Karpas-422 (cell line): ENCODE measurements at regions not wholly inside any gene's neighbourhood (a gene's known extent, or its start where the extent isn't known, plus 50 kb on each side); places are given as distances from the start of the nearest gene placed in this dataset.

Source experiments
- DNase-seq: peaks from one replicate; pipeline ENCODE4 v3.0.0-alpha.2; 2015
- H2AFZ ChIP-seq: fragments of 200-600 bp; sonication (generic); 2 replicates; pipeline ENCODE4 v1.6.1; 2014; ENCODE audit warnings: antibody characterized with exemption, low read length, mixed read lengths
- H3K27ac ChIP-seq: fragments of 200-600 bp; sonication (generic); 2 replicates; pipeline ENCODE4 v1.5.1; 2014; ENCODE audit warnings: mild to moderate bottlenecking, low read length, moderate library complexity
- H3K27me3 ChIP-seq: fragments of 200-600 bp; sonication (generic); 2 replicates; pipeline ENCODE4 v1.6.1; 2014; ENCODE audit warnings: low read length, mixed read lengths
- H3K36me3 ChIP-seq: fragments of 200-600 bp; sonication (generic); 2 replicates; pipeline ENCODE4 v1.6.1; 2014; ENCODE audit warnings: low read length, mixed read lengths; ENCODE audit not compliant: insufficient read depth
- H3K4me1 ChIP-seq: fragments of 200-600 bp; sonication (generic); 2 replicates; pipeline ENCODE4 v1.6.1; 2014; ENCODE audit warnings: mild to moderate bottlenecking, low read length, mixed read lengths
- H3K4me2 ChIP-seq: fragments of 200-600 bp; sonication (generic); 2 replicates; pipeline ENCODE4 v1.6.1; 2014; ENCODE audit warnings: low read length, low read depth, mild to moderate bottlenecking; ENCODE audit not compliant: poor library complexity, severe bottlenecking
- H3K4me3 ChIP-seq: fragments of 200-600 bp; sonication (generic); 2 replicates; pipeline ENCODE4 v1.5.1; 2014; ENCODE audit warnings: mild to moderate bottlenecking, antibody characterized with exemption, low read length, mixed read lengths
- H3K79me2 ChIP-seq: fragments of 200-600 bp; sonication (generic); 2 replicates; pipeline ENCODE4 v1.6.1; 2014; ENCODE audit warnings: mild to moderate bottlenecking, low read length, mixed read lengths
- H3K9ac ChIP-seq: fragments of 200-600 bp; sonication (generic); 2 replicates; pipeline ENCODE4 v1.6.0; 2014; ENCODE audit warnings: low read length
- H3K9me2 ChIP-seq: fragments of 200-600 bp; sonication (generic), shearing (Covaris generic); replicated peaks from 2 replicates; pipeline ENCODE4 v1.6.0; 2014; ENCODE audit warnings: mild to moderate bottlenecking, low read length, moderate library complexity; ENCODE audit not compliant: insufficient read depth
- H3K9me3 ChIP-seq: fragments of 300-700, 200-600 bp; sonication (generic); 2 replicates; pipeline ENCODE4 v1.6.1; 2014; ENCODE audit warnings: low read length, mixed read lengths
- H4K20me1 ChIP-seq: fragments of 200-600 bp; sonication (generic); 2 replicates; pipeline ENCODE4 v1.6.1; 2014; ENCODE audit warnings: mild to moderate bottlenecking, antibody characterized with exemption, low read length, low read depth; ENCODE audit not compliant: insufficient read depth

DNA sequence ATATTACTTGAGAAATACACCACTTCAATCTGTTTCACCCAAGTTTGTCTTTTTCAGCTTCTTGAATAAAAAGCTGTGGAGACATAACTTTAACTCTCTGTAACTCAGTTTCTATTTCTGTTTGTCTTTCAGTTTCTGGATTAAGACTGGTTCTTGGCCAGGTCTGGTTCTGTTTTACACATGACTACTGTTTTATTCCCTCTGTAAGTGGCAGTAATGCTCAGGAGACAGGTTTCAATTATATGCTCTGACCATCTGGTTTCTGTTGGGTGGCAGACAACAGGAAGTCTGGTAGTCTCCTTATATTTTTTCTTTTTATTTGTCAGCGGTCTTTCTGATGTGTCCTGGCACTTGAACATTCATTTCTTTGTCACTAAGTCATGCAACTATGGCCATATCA lies 102.9 kb downstream of the RPS29 start:
- Histone ChIP-seq H3K4me2 (no peak overlapping the region), H3K79me2 (no peaks in the 10 kb centered on the region), H3K36me3 (no peaks in the 10 kb centered on the region), H3K4me1 (no peaks in the 10 kb centered on the region), H3K9me2 (no peaks in the 10 kb centered on the region), H3K9ac (no peak overlapping the region), H2AFZ (no peak overlapping the region), H3K4me3 (no peak overlapping the region), H3K27me3 (no peaks in the 10 kb centered on the region), H3K27ac (no peak overlapping the region), H4K20me1 (no peaks in the 10 kb centered on the region), H3K9me3 (no peaks in the 10 kb centered on the region)
- no peak for DNase-seq

DNA sequence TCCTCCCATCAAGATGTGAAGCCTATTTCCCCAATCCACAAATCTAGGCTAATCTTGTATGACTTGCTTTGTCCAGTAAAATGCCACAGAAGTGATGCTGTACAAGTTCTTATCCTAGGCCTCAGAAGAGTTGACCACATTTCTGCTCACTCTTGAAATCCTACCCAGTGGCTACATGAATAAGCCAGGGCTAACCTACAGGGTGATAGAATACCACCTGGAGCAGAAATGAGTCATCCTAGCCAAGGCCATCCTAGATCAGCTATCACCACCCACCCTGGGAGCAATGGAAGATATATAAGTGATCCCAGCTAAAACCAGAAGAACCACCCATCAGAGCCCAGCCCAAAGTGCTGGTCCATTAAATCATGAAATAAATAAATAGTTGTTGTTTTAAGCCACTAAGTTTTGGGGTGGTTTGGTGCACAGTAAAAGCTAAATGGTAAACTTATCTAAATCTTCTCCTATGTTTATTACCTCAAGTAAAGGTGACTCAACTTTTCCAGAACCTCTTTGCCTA lies 105.1 kb downstream of the RPS29 start:
- no peaks in the 10 kb centered on the region for H3K9me2 ChIP-seq
- H3K4me3 ChIP-seq: no peak overlapping the region
- no peak overlapping the region for H3K4me2 ChIP-seq
- no peaks in the 10 kb centered on the region for H3K36me3 ChIP-seq
- no peak for DNase-seq
- H3K27ac ChIP-seq: no peak overlapping the region
- no peak overlapping the region for H3K9ac ChIP-seq
- no peaks in the 10 kb centered on the region for H3K27me3 ChIP-seq
- no peaks in the 10 kb centered on the region for H3K9me3 ChIP-seq
- H2AFZ ChIP-seq: no peak overlapping the region
- no peaks in the 10 kb centered on the region for H4K20me1 ChIP-seq
- no peaks in the 10 kb centered on the region for H3K4me1 ChIP-seq
- no peaks in the 10 kb centered on the region for H3K79me2 ChIP-seq

DNA sequence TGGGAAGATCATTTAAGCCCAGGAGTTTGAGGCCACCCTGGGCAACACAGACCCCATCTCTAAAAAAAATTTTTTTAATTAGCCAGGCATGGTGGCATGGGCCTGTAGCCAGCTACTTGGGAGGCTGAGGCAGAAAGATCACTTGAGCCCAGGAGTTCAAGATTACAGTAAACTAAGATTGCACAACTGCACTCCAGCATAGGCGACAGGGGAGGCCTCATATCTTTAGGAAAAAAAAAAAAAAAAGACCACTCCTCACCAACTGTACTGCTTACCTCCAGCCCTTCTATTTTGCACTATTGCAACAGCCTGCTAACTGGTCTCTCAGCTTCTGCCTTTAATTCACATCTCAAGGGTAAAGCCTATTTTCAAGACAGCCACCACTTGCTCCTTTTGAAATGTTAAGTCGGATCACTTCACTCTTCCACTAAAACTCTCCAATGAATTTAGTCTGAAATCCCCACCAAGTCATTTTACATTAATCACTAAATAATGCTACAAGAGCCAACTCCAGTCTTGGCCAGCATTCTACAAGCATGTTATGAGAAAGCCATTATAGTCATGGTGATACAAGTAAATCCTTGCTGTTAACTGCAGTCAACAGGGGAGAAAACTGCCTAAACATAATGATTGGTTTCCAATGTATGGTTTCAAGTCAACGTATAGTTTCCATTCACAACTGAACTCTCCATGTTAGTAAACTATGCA lies 106.0 kb downstream of the RPS29 start:
- no peaks in the 10 kb centered on the region for H3K79me2 ChIP-seq
- no peaks in the 10 kb centered on the region for H3K4me1 ChIP-seq
- DNase-seq: no peak
- H3K27me3 ChIP-seq: no peaks in the 10 kb centered on the region
- H3K9me3 ChIP-seq: no peaks in the 10 kb centered on the region
- no peak overlapping the region for H3K27ac ChIP-seq
- no peaks in the 10 kb centered on the region for H4K20me1 ChIP-seq
- no peak overlapping the region for H3K4me3 ChIP-seq
- no peak overlapping the region for H3K9ac ChIP-seq
- H3K9me2 ChIP-seq: no peaks in the 10 kb centered on the region
- no peak overlapping the region for H2AFZ ChIP-seq
- no peak overlapping the region for H3K4me2 ChIP-seq
- H3K36me3 ChIP-seq: no peaks in the 10 kb centered on the region

DNA sequence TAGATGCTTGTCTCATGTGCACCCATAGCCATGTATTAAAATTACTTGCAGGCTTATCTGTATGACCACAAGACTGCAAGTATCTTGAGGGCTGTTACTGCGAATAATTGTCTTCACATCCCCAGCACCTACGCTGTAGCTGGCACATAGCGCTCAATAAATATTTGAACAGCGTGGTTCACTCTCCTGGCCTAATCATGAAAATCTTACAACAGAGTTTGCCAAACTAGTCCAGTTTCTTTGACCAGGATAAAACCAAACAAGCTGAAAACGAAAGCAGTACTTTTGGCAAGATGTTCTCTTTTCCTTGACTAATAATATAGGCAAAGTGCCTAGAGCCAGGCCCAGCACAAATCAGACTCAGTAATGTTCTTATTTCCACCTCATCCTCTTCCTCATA lies 106.7 kb downstream of the RPS29 start:
- H3K9me3 ChIP-seq: no peaks in the 10 kb centered on the region
- no peaks in the 10 kb centered on the region for H3K4me1 ChIP-seq
- H3K4me2 ChIP-seq: no peak overlapping the region
- no peaks in the 10 kb centered on the region for H4K20me1 ChIP-seq
- H3K27me3 ChIP-seq: no peaks in the 10 kb centered on the region
- no peaks in the 10 kb centered on the region for H3K79me2 ChIP-seq
- H3K4me3 ChIP-seq: no peak overlapping the region
- no peak overlapping the region for H2AFZ ChIP-seq
- H3K27ac ChIP-seq: no peak overlapping the region
- DNase-seq: no peak
- H3K9ac ChIP-seq: no peak overlapping the region
- no peaks in the 10 kb centered on the region for H3K36me3 ChIP-seq
- no peaks in the 10 kb centered on the region for H3K9me2 ChIP-seq

DNA sequence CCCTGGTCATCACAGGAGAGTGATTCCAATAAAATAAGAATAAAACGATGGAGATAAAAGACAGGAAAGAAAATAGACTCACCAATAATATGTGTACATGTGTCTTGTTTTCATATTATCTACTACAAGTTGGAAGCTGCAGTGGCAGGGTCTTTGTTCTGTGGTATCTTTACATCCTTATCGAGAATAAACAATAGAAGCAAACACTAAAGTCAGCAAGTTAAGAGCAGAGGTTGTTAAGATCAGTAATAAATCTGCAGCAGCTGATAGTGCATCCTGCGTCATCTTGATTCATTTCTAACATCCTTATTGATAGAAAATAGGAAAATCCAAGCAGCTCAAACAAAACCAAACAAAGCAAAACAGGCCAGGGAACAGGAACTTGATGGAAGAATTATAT lies 107.4 kb downstream of the RPS29 start:
- no peak overlapping the region for H3K9ac ChIP-seq
- no peak overlapping the region for H3K27ac ChIP-seq
- no peaks in the 10 kb centered on the region for H4K20me1 ChIP-seq
- H3K4me2 ChIP-seq: no peak overlapping the region
- no peaks in the 10 kb centered on the region for H3K79me2 ChIP-seq
- H3K4me1 ChIP-seq: no peaks in the 10 kb centered on the region
- DNase-seq: no peak
- no peak overlapping the region for H2AFZ ChIP-seq
- H3K27me3 ChIP-seq: no peaks in the 10 kb centered on the region
- no peak overlapping the region for H3K4me3 ChIP-seq
- H3K9me3 ChIP-seq: no peaks in the 10 kb centered on the region
- no peaks in the 10 kb centered on the region for H3K9me2 ChIP-seq
- no peaks in the 10 kb centered on the region for H3K36me3 ChIP-seq

- H3K9ac ChIP-seq: no peak overlapping the region
- no peak overlapping the region for H3K4me3 ChIP-seq
- DNase-seq: no peak
- H3K4me1 ChIP-seq: no peaks in the 10 kb centered on the region
- no peaks in the 10 kb centered on the region for H3K36me3 ChIP-seq
- no peak overlapping the region for H2AFZ ChIP-seq
- no peak overlapping the region for H3K4me2 ChIP-seq
- no peaks in the 10 kb centered on the region for H3K9me3 ChIP-seq
- H3K79me2 ChIP-seq: no peaks in the 10 kb centered on the region
- no peaks in the 10 kb centered on the region for H3K27me3 ChIP-seq
- H3K9me2 ChIP-seq: no peaks in the 10 kb centered on the region
- no peaks in the 10 kb centered on the region for H4K20me1 ChIP-seq
- no peak overlapping the region for H3K27ac ChIP-seq
Measured at GRCh38 chr14:49467091-49467490, 119.1 kb downstream of the RPS29 start.

GRCh38 chr14:49464885-49465284 lies 121.3 kb downstream of the RPS29 start:
- peak; percentile 52 for DNase-seq
- Histone ChIP-seq H2AFZ (no peak overlapping the region), H3K9me3 (no peaks in the 10 kb centered on the region), H3K79me2 (no peaks in the 10 kb centered on the region), H3K27me3 (no peaks in the 10 kb centered on the region), H3K4me3 (no peak overlapping the region), H3K9ac (no peak overlapping the region), H3K4me1 (no peaks in the 10 kb centered on the region), H3K4me2 (no peak overlapping the region), H3K27ac (no peak overlapping the region), H4K20me1 (no peaks in the 10 kb centered on the region), H3K36me3 (no peaks in the 10 kb centered on the region), H3K9me2 (no peaks in the 10 kb centered on the region)

DNA sequence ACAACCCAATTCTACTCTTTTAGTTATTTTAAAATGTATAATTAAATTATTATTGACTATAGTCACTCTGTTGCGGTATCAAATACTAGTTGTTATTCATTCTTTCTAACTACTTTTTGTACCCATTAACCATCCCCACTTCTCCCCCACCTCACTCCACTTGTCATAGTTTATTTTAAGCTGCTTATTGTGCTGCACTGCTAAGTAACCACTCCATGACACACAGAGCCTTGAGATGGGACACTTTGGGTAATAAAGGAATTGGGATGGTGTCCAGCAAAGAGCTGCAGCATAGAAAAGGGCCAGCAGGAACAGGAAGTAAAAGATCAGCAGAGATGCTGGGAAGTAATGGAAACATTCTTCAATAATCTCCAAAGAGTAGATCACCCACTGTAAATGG lies 123.0 kb downstream of the RPS29 start:
- H3K4me3 ChIP-seq: no peak overlapping the region
- H3K4me2 ChIP-seq: no peak overlapping the region
- H3K79me2 ChIP-seq: no peaks in the 10 kb centered on the region
- H3K4me1 ChIP-seq: no peaks in the 10 kb centered on the region
- H3K9me2 ChIP-seq: no peaks in the 10 kb centered on the region
- no peak overlapping the region for H3K9ac ChIP-seq
- H3K27me3 ChIP-seq: no peaks in the 10 kb centered on the region
- no peak for DNase-seq
- H3K9me3 ChIP-seq: no peaks in the 10 kb centered on the region
- H4K20me1 ChIP-seq: no peaks in the 10 kb centered on the region
- H3K36me3 ChIP-seq: no peaks in the 10 kb centered on the region
- H2AFZ ChIP-seq: no peak overlapping the region
- H3K27ac ChIP-seq: no peak overlapping the region
